Endothelial cell of umbilical vein (primary cell): ENCODE measurements at regions not wholly inside any gene's neighbourhood (a gene's known extent, or its start where the extent isn't known, plus 50 kb on each side); places are given as distances from the start of the nearest gene placed in this dataset.

ENCODE experiments used
- CTCF ChIP-seq, 2 donors: IDR thresholded peaks; 1 replicate in 1 of 2; 2 replicates in 1 of 2; pipeline ENCODE4 v1.5.1; 2011; ENCODE audit warnings: low read length in 2 of 2, mild to moderate bottlenecking in 2 of 2, moderate library complexity in 2 of 2, control low read depth in 1 of 2, inconsistent platforms in 1 of 2, low read depth in 1 of 2; ENCODE audit not compliant: insufficient read depth in 1 of 2; ENCODE audit errors: extremely low read depth in 1 of 2
- EZH2 ChIP-seq: IDR thresholded peaks from 2 replicates; pipeline ENCODE4 v1.6.1; 2012; ENCODE audit warnings: borderline replicate concordance, low read depth, mild to moderate bottlenecking, moderate library complexity, low read length, inconsistent platforms; ENCODE audit not compliant: severe bottlenecking
- FOS ChIP-seq: IDR thresholded peaks from 2 replicates; pipeline ENCODE4 v1.6.1; 2011; ENCODE audit warnings: mild to moderate bottlenecking, low read length, moderate library complexity, borderline replicate concordance; ENCODE audit not compliant: insufficient read depth
- JUN ChIP-seq: IDR thresholded peaks from 2 replicates; pipeline ENCODE4 v1.6.1; 2011; ENCODE audit warnings: borderline replicate concordance, low read depth; ENCODE audit not compliant: insufficient read length, insufficient read depth
- POLR2A ChIP-seq: IDR thresholded peaks from 2 replicates; pipeline ENCODE4 v1.6.1; 2012; ENCODE audit warnings: low read depth, mild to moderate bottlenecking, control low read depth, low read length
- POLR2AphosphoS5 ChIP-seq: IDR thresholded peaks from 2 replicates; pipeline ENCODE4 v1.6.1; 2012; ENCODE audit warnings: low read depth, mild to moderate bottlenecking, control low read depth, low read length, moderate library complexity; ENCODE audit not compliant: insufficient read depth

- TF ChIP-seq CTCF (IDR thresholded peaks at IDR 0.05; ENCODE audit: extremely low read depth in 1 of 2, insufficient read depth in 1 of 2, low read depth in 1 of 2, low read length in 2 of 2) (no peak), JUN (no peak), EZH2 (no peak), FOS (no peak), POLR2A (no peak), POLR2AphosphoS5 (no peak)
Measured at GRCh38 chr12:13450231-13451080, 253.9 kb downstream of the EMP1 start.
